ENCODE measurements at regions not wholly inside any gene's neighbourhood (a gene's known extent, or its start where the extent isn't known, plus 50 kb on each side); places are given as distances from the start of the nearest gene placed in this dataset.
A peak's percentile ranks its signal among the peaks of the same experiment; 100 is the strongest.
"Not testable (repeated sequence)": the region's sequence is repeated elsewhere in the genome, so short reads cannot be mapped to it uniquely, and the experiment has no call there.

DNA sequence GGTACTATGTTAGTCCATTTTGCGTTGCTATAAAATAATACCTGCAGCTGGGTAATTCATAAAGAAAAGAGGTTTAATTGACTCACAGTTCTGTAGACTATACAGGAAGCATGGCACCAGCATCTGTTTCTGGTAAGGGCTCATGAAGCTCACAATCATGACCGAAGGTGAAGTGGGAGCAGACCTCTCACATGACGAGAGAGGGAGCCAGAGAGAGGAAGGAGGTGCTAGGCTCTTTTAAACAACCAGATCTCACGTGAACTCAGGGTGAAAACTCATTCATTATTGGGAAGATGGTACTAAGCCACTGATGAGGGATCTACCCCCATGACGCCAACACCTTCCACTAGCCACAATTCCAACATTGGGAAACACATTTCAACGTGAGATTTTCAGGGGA lies 301.7 kb upstream of the MDFIC2 start:
- no peak for DNase-seq
- intact Hi-C loops (cut with DNase I, micrococcal nuclease) = no loop called here
- no peak for ATAC-seq

DNA sequence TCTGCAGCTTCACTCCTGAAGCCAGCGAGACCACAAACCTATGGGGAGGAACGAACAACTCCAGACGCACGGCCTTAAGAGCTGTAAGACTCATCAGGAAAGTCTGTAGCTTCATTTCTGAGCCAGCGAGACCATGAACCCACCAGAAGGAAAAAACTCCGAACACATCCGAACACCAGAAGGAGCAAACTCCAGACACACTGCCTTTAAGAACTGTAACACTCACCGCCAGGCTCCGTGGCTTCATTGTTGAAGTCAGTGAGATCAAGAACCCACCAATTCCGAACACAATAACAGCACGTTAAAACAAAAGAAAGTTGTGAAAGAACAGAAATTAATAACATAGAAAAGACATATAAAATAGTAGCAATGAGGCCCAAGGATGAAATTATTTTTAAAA lies 300.5 kb upstream of the MDFIC2 start:
- ATAC-seq (no peak), DNase-seq (no peak)
- intact Hi-C loops (cut with DNase I, micrococcal nuclease) = no loop called here

DNA sequence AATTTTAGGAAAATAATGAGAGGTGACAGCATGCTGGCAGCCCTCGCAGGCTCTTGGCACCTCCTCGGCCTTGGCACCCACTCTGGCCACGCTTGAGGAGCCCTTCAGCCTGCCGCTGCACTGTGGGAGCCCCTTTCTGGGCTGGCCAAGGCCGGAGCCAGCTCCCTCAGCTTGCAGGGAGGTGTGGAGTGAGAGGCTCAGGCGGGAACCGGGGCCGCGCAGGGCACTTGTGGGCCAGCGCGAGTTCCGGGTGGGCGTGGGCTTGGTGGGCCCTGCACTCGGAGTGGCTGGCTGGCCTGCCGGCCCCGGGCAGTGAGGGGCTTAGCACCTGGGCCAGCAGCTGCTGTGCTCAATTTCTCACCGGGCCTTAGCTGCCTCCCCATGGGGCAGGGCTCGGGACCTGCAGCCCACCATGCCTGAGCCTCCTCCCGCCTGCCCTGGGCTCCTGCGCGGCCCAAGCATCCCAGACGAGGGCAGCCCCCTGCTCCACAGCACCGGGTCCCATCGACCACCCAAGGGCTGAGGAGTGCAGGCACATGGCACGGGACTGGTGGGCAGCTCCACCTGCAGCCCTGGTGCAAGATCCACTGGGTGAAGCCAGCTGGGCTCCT lies 299.3 kb upstream of the MDFIC2 start:
- ATAC-seq; intact Hi-C loops (cut with DNase I, micrococcal nuclease); DNase-seq: not testable (repeated sequence)

DNA sequence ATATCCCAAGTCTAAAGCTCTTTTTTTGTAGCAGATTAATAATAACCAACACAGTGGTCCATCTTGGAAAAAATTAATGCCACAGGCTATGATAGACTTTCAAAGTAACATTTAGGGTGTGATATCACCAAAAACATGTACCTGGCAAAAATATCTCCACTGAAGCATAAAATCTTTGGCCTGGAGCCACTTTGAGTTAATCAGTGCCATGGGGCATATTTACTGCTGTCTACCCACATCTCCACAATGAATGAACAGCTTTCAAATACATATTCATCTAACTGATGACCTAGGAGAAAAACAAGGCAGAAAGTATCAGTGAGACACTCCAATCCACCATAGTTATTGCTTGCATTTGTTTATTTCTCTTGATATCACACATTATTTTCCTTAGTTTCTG lies 296.0 kb upstream of the MDFIC2 start:
- peak; percentile 58 for ATAC-seq
- DNase-seq = no peak
- intact Hi-C loops (cut with DNase I, micrococcal nuclease) = no loop called here

DNA sequence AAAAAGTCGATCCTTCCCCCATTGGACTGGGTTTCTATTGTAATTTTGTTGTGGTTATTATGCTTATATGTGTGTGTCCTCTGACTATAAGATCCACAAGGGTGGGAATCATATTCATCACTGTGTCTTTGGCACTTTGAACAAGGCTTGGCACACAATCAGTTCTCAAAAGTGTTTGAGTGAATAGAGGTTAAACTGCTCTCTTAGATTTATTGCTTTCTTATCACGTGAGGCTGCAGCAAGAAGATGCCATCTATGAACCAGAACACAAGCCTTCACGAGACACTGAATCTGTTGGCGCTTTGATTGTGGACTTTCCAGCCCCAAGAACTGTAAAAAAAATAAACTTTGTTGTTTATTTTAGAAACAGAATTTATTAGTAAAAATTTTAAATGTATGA lies 295.0 kb upstream of the MDFIC2 start:
- intact Hi-C loops (cut with DNase I, micrococcal nuclease) = no loop called here
- ATAC-seq = peak; percentile 40
- no peak for DNase-seq

DNA sequence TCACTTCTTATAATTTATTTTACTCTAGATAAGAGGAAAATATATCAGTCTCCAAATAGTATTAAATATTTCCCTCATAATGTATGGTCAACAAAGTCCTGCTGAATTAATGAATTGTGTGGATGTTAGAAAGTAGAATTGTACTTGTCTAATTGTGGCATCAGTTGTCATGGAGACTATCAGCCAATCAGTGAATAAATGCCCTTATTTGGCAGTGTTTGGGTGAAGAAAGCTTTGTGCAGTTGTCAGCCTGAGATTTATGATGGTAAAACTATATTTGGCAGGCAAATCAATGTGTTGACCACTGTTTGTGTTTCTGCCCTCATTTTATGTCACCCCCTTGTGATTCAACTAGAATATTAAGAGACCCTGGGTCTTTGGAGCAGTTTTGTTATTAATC lies 293.6 kb upstream of the MDFIC2 start:
- intact Hi-C loops (cut with DNase I, micrococcal nuclease) = no loop called here
- DNase-seq (no peak), ATAC-seq (no peak)

DNA sequence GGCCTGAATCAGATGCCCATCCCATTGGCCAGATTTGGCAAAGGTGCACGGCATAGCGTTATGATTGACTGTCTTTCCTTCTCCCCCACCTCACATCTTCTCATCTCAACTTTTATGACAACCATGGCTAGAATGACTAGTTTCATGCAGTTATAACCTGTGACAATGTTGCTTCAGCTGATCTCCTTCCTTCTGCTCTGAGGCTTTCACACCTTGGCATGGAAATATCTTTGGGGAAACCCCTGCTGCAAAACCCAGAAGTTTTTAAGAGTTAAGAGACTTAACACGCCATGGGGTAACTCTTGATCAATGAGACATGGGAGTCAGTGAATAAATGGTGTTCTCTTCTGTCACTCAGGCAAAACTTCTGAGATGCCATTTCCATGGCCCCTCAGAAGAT lies 290.7 kb upstream of the MDFIC2 start:
- ATAC-seq (no peak), DNase-seq (no peak)
- intact Hi-C loops (cut with DNase I, micrococcal nuclease) = no loop called here

DNA sequence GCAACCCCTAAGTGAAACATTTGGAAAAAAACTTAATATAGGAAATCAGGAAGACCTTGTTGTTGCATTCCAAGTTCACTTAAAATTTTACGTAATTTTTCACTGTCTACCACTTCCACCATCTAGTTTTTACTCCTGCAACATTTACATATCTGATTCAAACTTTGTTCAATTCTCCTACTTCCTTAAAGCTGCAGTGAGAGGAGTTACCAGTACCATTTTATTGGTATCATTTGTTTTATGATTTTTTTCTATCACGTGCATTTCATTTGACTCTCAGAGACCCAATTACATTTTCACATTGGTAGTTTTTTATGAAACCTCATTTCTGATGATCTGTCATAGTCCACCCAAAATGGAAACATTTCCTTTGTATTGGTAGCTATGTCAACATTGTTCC lies 284.9 kb upstream of the MDFIC2 start:
- ATAC-seq = peak; percentile 92
- intact Hi-C loops (cut with DNase I, micrococcal nuclease) = no loop called here
- no peak for DNase-seq

DNA sequence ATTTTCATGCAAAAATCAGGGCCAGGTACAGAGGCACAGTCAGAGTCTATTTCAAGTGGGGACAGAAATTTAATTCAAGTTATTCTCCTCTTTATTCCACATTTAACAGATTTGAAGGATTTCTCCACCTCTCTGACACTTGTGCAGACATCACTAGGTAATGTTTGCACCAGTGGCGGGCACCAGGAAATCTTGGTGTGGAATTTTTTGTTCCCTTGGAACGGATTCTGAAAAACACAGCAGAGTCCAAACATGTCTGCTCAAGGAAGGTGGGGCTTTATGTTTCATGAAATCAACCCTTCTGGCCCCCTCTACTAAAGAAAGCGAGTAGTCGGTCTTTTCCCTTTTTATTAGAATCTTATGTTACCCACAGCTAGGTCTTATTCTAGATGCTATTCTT lies 271.2 kb upstream of the MDFIC2 start:
- DNase-seq (no peak), ATAC-seq (no peak)
- intact Hi-C loops (cut with DNase I, micrococcal nuclease) = no loop called here

DNA sequence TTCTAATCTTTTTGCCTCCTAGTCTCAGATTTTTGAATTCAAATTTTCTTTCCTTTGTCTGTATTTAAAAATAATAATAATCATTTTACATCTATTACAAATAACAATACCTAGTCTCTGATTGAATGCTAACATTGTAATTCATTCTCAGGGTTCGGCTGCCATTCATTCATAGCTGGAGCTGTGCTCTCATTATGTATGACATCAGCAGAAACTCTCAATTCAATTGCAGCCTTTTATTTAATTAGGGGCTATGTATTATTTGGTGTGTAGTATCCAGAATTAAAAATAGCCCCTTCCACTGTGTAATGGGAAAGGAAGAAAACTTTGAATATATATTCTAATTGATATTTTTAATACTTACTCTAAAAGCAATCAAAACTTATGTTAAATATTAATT lies 270.4 kb upstream of the MDFIC2 start:
- intact Hi-C loops (cut with DNase I, micrococcal nuclease) = no loop called here
- ATAC-seq (no peak), DNase-seq (no peak)

DNA sequence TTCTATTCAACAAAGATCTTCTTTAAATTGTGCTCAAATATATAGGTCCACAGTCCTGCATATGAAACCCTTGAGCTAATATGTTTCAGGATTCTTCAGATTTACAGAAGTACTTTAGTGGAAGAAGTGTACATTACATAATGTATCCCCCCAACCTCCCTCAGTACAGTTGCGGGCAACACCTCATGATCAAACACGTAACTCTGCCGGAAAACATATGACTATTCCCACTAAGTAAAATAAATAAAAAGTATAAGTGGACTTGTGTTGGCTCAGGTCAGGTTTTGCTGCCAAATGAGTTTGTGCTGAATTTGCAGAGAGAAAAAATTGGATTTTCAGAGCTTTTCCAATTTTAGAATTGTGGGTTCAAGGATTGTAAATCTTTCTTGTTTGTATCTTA lies 267.6 kb upstream of the MDFIC2 start:
- intact Hi-C loops (cut with DNase I, micrococcal nuclease) = no loop called here
- no peak for DNase-seq
- no peak for ATAC-seq

DNA sequence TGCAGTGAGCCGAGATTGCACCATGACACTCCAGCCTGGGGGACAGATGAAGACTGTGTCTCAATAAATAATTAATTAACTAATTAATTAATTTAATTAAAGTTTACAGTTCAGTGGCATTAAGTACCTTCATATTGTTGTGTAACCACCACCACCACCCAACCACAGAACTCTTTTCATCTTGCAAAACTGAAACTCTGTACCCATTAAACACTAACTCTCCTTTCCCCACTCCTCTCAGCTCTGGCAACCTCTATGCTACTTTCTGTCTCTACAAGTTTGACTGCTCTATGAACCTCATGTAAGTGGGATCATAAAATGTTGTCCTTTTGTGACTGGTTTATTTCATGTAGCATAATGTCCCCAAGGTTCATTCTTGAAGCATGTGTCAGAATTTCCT lies 259.3 kb upstream of the MDFIC2 start:
- intact Hi-C loops (cut with DNase I, micrococcal nuclease) = no loop called here
- ATAC-seq (no peak), DNase-seq (no peak)

DNA sequence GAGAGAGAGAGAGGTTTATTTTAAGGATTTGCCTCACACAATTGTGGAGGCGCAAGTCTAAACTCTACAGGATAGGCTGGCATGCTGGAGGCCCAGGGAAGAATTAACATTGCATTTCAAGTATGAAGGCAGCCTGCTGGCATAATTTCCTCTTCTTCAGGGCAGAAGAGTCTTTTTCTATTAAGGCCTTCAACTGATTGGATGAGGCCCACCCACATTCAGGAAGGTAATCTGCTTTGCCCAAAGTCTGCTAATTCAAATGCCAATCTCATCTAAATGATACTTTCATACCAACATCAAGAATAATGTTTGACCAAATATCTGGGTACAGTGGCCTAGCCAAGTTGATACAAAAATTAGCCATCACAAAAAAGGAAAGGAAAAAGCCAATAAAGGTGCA lies 258.1 kb upstream of the MDFIC2 start:
- no peak for DNase-seq
- intact Hi-C loops (cut with DNase I, micrococcal nuclease) = no loop called here
- no peak for ATAC-seq

DNA sequence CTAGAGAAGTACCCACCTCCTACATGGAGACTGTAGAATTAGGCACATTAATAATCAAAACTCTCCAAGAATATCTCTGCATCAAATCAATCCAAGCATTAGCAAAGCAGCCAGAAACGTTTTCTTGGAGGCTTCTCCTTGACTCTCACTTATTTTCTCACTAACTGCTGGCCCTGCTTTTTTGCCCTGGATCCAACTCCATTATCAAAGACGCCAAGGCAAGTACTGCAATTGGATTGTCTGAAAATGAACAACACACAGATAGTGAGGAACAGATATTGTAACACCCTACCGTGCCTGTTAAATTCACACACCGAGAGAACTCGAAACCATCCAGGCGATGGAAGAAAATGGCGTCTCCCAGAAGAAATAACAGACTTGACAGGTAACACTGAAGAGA lies 256.2 kb upstream of the MDFIC2 start:
- ATAC-seq (no peak), DNase-seq (no peak)
- intact Hi-C loops (cut with DNase I, micrococcal nuclease) = no loop called here

DNA sequence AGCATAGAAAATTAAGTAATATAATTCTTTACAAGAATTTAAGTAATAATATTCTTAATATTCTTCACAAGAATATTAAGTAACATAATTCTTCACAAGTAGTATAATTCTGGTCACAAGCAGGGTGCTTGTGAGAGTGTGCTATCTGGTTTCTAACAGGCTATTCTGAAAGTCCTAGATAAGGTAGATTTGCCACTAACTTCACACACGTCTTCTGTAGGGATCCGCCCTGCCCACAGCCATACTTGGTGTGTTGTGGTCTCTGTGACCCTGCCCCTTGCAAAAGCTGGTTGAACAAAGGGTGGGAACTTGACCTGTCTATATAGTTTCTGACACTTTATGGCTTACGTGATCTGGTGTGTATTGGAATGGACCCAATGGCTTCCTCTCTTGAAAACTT lies 253.4 kb upstream of the MDFIC2 start:
- DNase-seq (no peak), ATAC-seq (no peak)
- intact Hi-C loops (cut with DNase I, micrococcal nuclease) = no loop called here

DNA sequence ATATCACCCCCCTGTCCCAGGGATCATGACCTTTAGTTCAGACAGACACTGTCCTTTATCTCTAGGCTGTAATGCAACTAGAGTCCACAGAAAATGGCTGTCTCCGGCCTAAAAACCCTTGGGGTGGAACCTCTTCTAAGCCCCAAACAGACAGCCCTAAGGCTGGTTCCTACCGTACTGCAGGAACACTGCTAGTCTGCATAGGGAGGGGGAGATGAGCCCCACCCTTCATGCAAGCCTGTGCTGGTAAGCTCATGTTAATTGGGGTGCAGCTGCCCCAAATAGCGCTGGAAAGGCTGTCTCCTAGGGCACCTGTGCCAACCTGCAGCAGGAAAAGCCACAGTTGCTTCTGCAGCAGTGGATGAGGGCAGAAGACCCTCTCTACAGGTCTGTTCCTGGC lies 252.1 kb upstream of the MDFIC2 start:
- intact Hi-C loops (cut with DNase I, micrococcal nuclease) = no loop called here
- ATAC-seq (no peak), DNase-seq (no peak)

DNA sequence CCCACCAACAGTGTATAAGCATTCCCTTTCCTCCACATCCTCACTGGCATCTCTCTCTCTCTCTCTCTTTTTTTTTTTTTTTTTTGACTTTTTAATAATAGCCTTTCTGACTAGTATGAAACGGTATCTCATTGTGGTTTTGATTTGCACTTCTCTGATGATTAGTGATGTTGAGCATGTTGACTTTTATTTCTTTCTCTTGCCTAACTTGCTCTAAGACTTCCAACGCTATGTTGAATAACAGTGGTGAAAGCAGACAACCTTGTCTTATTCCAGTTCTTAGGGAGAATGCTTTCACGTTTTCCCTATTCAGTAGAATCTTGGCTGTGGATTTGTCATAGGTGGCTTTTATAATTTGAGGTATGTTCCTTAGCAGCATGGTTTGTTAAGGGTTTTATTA lies 249.4 kb upstream of the MDFIC2 start:
- DNase-seq (no peak), ATAC-seq (no peak)
- intact Hi-C loops (cut with DNase I, micrococcal nuclease) = no loop called here

DNA sequence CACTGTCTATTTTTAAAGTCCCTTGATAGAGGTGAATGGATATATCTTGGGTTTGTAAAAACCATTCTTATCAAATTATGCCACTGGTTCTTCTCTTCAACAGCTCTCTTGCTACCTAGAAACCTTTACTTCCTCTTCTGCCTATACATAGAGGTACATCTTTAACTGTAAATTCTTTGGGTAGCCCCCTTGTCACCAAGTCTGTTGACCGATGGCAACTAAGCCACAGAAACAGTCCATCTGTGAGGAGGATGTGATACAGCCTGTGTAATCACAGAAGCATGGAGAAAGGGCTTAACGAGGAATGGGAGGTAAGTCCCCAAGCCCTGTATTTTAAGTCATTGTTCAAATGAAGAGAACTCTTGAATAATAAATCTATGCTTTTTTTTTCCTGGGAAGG lies 246.5 kb upstream of the MDFIC2 start:
- ATAC-seq (no peak), DNase-seq (no peak)
- intact Hi-C loops (cut with DNase I, micrococcal nuclease) = no loop called here

DNA sequence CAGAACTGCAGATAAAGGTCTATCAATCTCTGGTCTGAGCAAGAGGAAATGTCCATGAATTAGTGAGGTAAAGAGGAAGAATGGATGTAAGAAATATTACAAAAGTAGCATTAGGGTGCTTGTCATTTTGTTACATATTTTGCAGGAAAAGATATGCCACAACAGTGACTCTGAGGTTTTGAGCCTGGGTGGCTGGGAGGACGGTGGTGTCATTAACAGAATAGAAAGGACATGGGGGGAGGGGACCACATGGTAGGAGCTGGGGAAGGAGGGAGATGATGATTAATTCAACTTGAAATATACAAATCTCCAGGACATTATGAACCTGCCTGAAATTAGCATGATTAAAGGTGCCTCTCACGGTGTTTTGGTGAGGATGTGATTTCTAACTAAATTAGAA lies 245.5 kb upstream of the MDFIC2 start:
- ATAC-seq (no peak), DNase-seq (no peak)
- intact Hi-C loops (cut with DNase I, micrococcal nuclease) = no loop called here

DNA sequence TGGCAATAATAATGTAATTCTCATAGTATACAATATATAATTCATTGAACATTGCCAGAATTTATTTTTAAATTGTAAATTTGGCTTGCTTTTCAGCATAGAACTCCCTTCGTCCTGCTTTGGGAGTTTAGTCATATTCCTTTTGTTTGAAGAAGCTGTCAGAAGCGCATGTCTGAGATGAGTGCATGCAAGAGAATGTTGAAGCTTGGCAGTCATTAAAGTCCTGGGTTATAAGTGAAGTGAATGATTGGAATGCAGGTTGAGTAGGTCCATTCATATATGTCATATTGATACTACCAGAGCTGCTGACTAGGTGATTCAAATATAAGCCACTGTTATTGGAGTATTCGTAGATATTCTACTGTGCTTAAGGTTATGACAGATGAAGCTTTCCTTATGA lies 243.6 kb upstream of the MDFIC2 start:
- intact Hi-C loops (cut with DNase I, micrococcal nuclease) = no loop called here

DNA sequence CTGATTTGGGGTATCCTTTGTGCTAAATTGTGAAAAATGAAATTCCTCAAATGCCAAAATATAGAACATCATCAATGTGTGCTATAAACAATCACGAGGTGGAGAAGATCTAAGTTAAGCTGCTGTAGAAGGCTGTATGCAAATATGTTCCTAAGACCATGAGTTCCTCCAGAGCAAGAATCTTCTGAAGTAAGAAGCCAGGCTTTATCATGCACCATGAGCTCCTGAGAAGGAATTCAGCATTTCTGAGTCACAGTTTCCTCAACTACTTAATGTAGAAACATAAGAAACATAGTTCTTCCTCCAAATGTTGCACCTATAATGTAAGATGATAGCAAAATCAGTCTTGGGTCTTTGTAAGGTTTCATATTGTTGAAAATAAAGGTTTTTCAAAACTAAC lies 241.7 kb upstream of the MDFIC2 start:
- intact Hi-C loops (cut with DNase I, micrococcal nuclease) = loop anchor here in 1 of 2 donors (5.0 kb wide), 1 partner anchor 1098 kb away; no protein-coding TSS in a partner anchor
- no peak for DNase-seq
- ATAC-seq = no peak

More for the DNA sequence above, 243.6 kb upstream of the MDFIC2 start:
- ATAC-seq = no peak
- no peak for DNase-seq
